Activated CD8-positive, alpha-beta memory T cell treated with anti-CD3 and anti-CD28 coated beads, Interleukin-2, amount 50 U/mL, for 48 hours (primary cell): ENCODE measurements at regions not wholly inside any gene's neighbourhood (a gene's known extent, or its start where the extent isn't known, plus 50 kb on each side); places are given as distances from the start of the nearest gene placed in this dataset.
A peak's percentile ranks its signal among the peaks of the same experiment; 100 is the strongest.

Experiments used
- DNase-seq: peaks from one replicate; pipeline ENCODE4 v3.0.0-alpha.2; 2020

- peak; percentile 76 for DNase-seq
Measured at GRCh38 chr2:8543060-8543382, 138.8 kb upstream of the ID2 start.

GRCh38 chr2:8543383-8544170, 138.3 kb upstream of the ID2 start:
- peak; percentile 88 for DNase-seq

- peak; percentile 75 for DNase-seq
Measured at GRCh38 chr2:8544171-8544785, 137.6 kb upstream of the ID2 start.

GRCh38 chr2:8544786-8545694, 136.8 kb upstream of the ID2 start:
- DNase-seq: peak; percentile 89

- peak; percentile 58 for DNase-seq
Measured at GRCh38 chr2:8545695-8546611, 135.9 kb upstream of the ID2 start.

GRCh38 chr2:8546612-8547283, 135.1 kb upstream of the ID2 start:
- DNase-seq: peak; percentile 51

- DNase-seq: peak; percentile 46
Measured at GRCh38 chr2:8547284-8548064, 134.4 kb upstream of the ID2 start.

GRCh38 chr2:8548065-8548618, 133.7 kb upstream of the ID2 start:
- DNase-seq: peak; percentile 37

GRCh38 chr2:8548619-8549150, 133.2 kb upstream of the ID2 start:
- peak; percentile 55 for DNase-seq

GRCh38 chr2:8549273-8549922, 132.5 kb upstream of the ID2 start:
- peak; percentile 43 for DNase-seq

GRCh38 chr2:8549942-8550341, 131.9 kb upstream of the ID2 start:
- DNase-seq: no peak

GRCh38 chr2:8550481-8550880, 131.4 kb upstream of the ID2 start:
- DNase-seq: peak; percentile 47

GRCh38 chr2:8550937-8551621, 130.8 kb upstream of the ID2 start:
- peak; percentile 47 for DNase-seq

- DNase-seq: peak; percentile 59
Measured at GRCh38 chr2:8551622-8552074, 130.2 kb upstream of the ID2 start.

- DNase-seq: peak; percentile 48
Measured at GRCh38 chr2:8552293-8552801, 129.5 kb upstream of the ID2 start.

- DNase-seq: no peak
Measured at GRCh38 chr2:8553643-8554042, 128.2 kb upstream of the ID2 start.

GRCh38 chr2:8554296-8554806, 127.5 kb upstream of the ID2 start:
- peak; percentile 43 for DNase-seq

- no peak for DNase-seq
Measured at GRCh38 chr2:8555543-8555942, 126.3 kb upstream of the ID2 start.

GRCh38 chr2:8558096-8558495, 123.8 kb upstream of the ID2 start:
- peak; percentile 40 for DNase-seq
